ENCODE measurements at regions not wholly inside any gene's neighbourhood (a gene's known extent, or its start where the extent isn't known, plus 50 kb on each side); places are given as distances from the start of the nearest gene placed in this dataset.
"Not testable (repeated sequence)": the region's sequence is repeated elsewhere in the genome, so short reads cannot be mapped to it uniquely, and the experiment has no call there.

DNA sequence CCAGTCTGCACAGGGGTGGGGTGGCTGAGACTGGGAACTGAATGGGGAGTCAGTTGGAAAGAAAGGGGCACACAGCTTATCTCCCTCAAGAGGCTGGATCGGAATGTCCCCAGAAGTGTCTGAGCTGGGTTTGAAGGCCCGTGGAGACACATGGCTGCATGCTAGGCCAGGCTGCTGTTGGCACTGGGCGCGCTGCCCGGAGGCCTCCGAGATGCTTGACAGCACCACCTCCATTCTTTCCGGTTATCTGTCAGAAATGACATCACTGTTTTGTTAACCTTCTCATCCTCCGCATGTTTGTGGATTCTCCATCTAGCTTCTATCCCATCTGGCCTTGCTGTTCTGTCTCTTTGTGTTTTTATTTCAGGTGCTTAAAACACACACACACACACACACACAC, 85.5 kb downstream of the APIP start:
- peak; percentile 3 for DNase-seq (ENCODE audit: low read depth)

DNA sequence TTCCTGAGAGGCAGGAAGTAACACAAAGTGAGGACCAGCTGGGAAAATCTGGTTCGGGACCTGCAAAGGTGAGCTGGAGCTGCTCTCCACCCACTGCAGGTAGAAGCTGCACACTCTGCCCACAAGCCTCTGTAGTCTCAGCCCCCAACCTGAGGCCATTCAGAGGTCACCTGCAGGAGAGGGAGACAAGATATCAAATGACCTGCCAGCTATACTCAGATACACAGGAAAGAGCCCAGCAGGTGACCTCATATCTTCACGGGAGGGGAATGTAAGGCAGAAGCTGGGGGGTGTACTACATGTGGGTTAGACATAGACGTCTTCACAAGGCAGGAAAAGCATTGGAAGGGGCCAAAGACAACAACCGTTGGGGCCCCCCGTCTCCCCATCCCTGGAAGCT, 86.1 kb downstream of the APIP start:
- DNase-seq (ENCODE audit: low read depth): no peak

- DNase-seq (ENCODE audit: low read depth): no peak
Measured at GRCh38 chr11:34827228-34827627, 89.0 kb downstream of the APIP start.

GRCh38 chr11:34826384-34826726, 89.8 kb downstream of the APIP start:
- no peak for DNase-seq (ENCODE audit: low read depth)

DNA sequence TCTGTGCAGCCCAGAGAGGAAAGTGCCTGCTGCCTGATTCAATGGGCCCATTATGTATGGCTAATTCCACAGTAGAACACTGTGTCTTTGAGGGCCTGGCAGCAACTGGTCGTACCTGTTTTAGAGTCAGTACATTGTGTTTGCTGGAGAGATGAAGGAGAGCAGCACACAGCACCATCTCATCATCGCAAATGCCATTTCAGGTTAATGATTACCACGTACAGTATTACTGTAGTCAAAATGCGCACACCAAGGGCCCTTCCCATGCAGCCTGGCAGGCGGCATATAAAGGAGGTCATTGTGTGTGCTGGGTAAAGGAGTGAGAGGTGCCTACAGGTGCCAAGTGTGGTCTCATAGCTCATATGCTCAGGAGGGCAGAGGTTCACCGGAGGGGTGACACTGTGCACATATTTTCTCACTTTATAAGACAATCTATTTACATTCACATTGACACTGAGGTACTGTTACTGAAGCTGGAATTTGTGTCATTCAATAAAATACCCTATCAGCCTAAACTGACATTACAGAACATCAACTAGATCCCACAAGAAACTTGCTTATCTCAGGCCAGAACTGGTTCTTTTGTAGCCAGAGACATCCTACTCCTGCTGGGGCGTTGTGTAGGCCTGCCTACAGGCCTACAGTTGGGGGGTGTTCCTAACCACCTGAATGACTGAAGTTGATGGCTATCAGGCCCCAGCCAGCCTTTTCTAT, 90.4 kb downstream of the APIP start:
- no peak for DNase-seq (ENCODE audit: low read depth)

DNA sequence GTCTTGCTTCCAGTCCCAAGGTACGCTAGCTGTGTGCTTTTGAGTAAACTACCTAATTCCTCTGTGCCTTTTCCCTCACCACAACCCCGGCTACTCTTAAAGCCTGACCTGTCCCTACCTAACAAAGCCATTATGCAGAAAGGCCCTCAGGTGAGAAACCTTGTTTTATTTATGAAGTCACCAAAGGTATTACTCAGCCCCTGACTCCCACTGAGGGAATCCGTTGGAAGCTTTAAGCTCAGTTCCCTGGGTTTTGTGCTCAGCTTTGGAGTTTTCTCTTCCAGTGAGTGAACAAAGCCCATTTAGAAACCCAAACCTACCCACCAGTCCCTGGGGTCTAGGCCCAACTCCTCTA, 90.9 kb downstream of the APIP start:
- DNase-seq (ENCODE audit: low read depth): no peak

DNA sequence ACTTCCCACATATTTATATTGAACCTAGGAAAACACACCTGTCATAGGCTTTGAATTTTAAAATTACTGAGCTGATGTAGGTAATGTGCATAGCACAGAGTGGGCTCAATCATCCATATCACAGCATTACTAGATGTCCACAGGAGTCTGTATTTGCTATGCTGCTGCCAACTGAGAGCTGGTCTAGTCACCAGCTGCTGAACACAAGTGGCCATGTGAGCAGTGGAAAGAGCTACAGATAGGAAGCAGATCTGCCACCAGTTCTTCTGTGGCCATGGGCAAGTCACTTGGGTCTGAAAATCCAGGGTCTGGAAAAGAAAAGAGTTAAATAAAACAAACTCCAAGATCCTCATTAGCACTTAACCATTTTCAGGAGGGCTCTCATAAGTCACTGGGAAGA, 91.8 kb downstream of the APIP start:
- DNase-seq (ENCODE audit: low read depth): no peak

DNA sequence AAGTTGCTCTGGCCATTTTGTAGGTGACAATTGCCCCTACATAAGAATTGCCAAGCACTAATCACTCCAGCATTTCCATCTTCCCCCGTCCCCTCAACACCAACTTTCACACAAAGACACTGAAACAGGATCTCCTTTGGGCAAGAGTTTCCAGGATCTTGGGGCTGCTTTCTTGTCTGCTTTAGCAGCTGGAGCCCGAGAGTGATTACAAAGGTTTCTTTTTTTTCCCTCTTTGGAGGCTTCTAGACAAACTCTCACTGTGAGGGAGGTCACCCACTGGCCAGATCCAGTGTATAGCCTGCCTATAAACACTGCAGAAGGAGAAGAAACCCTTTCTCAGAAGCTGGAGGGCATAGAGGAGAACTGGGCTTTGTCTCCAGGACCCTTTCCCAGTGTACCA, 92.5 kb downstream of the APIP start:
- DNase-seq (ENCODE audit: low read depth): no peak

GRCh38 chr11:34823197-34823596, 93.0 kb downstream of the APIP start:
- no peak for DNase-seq (ENCODE audit: low read depth)

GRCh38 chr11:34819740-34820482, 96.3 kb downstream of the APIP start:
- DNase-seq (ENCODE audit: low read depth): no peak

GRCh38 chr11:34817812-34818211, 98.4 kb downstream of the APIP start:
- DNase-seq (ENCODE audit: low read depth): not testable (repeated sequence)

- DNase-seq (ENCODE audit: low read depth): no peak
Measured at GRCh38 chr11:34816698-34817213, 99.4 kb downstream of the APIP start.

DNA sequence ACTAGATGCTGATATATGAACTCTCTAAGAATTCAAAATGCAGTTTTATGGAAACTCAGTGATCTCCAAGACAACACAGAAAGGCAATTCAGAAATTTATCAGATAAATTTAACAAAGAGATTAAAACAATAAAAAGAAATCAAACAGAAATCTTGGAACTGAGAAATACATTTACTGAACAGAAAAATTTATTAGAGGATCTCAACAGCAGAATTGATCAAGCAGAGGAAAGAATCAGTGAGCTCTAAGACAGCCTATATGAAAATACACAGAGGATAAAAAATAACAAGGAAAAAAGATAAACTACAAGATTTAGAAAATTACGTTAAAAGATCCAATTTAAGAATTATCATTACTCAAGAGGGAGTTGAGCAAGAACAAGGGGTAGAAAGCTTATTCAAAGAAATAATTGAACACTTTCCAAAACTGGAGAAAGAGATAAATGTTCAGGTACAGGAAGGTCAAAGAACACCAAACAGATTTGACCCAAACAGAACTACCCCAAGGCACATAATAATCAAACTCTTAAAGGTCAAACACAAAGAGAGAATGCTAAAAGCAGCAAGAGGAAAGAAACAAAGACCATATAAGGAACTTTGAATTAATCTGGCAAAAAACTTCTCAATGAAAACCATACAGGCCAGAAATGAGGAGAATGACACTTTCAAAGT, 103.1 kb downstream of the APIP start:
- no peak for DNase-seq (ENCODE audit: low read depth)

- no peak for DNase-seq (ENCODE audit: low read depth)
Measured at GRCh38 chr11:34811858-34812257, 104.3 kb downstream of the APIP start.

- DNase-seq (ENCODE audit: low read depth): no peak
Measured at GRCh38 chr11:34810107-34810562, 106.0 kb downstream of the APIP start.

- DNase-seq (ENCODE audit: low read depth): no peak
Measured at GRCh38 chr11:34809191-34810106, 106.7 kb downstream of the APIP start.

GRCh38 chr11:34806875-34807274, 109.3 kb downstream of the APIP start:
- DNase-seq (ENCODE audit: low read depth): no peak

- no peak for DNase-seq (ENCODE audit: low read depth)
Measured at GRCh38 chr11:34805937-34806336, 110.2 kb downstream of the APIP start.

DNA sequence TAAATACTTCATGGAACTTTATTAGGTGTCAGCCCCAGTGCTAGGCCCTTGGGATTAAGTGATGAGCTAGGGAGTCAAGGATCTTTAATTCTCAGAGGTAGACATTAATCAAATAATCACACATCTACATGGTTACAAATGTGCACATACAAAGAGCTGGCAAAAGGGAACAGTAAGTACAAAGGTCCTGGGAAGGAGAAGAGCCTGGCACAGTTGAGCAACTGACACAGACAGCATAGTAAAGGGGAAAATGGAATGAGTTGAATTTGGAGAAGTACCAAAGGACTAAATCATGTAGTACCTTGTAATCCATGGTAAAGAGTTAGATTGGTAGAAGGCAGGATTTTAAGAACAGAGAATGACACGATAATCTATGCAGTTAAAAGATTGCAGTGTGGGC, 116.3 kb downstream of the APIP start:
- DNase-seq (ENCODE audit: low read depth): no peak

GRCh38 chr11:34798985-34799384, 117.2 kb downstream of the APIP start:
- no peak for DNase-seq (ENCODE audit: low read depth)

GRCh38 chr11:34797497-34797896, 118.7 kb downstream of the APIP start:
- not testable (repeated sequence) for DNase-seq (ENCODE audit: low read depth)

Data from myocyte (in vitro differentiated cells).